HCEC 1CT (cell line): ENCODE measurements at regions not wholly inside any gene's neighbourhood (a gene's known extent, or its start where the extent isn't known, plus 50 kb on each side); places are given as distances from the start of the nearest gene placed in this dataset.

ENCODE experiments used
- DNase-seq: peaks from one replicate; pipeline ENCODE4 v3.0.0-alpha.2; 2017

DNA sequence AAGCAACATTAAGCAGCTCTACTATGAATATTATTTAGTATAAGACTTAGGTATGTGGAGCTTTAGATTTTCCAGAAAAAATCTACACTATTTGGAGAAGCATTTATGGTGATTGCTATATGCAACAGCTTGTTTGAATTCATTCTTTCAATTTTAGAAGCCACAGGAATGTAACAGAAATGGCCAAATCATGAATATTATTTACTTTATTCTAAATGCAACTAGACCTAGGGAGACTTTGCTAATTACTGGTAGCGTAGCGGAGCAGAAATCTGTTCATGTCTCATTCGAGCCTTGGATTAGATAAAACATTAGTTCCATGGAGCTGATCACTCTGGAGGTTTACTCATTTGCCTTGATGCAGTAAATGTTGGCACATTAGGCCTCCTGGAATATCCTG lies 290.2 kb downstream of the ZNF608 start:
- no peak for DNase-seq

DNA sequence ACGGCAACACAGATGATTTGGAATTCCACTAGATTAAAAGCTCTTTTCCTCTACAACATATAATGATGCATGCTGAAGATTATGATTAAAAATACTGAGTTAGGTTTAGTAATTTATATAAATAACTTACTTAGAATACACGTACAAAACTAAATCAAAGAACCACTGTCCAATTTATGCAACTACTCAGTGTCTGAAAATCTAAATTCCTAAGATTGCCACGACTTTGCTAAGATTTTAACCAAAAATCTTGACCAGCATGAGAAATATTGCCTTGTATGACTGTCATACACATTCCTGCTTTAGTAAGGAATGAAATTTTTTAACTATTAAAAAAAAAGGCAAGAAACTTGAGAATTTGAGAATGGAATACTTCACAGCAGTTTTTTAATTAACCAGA lies 292.4 kb downstream of the ZNF608 start:
- no peak for DNase-seq

DNA sequence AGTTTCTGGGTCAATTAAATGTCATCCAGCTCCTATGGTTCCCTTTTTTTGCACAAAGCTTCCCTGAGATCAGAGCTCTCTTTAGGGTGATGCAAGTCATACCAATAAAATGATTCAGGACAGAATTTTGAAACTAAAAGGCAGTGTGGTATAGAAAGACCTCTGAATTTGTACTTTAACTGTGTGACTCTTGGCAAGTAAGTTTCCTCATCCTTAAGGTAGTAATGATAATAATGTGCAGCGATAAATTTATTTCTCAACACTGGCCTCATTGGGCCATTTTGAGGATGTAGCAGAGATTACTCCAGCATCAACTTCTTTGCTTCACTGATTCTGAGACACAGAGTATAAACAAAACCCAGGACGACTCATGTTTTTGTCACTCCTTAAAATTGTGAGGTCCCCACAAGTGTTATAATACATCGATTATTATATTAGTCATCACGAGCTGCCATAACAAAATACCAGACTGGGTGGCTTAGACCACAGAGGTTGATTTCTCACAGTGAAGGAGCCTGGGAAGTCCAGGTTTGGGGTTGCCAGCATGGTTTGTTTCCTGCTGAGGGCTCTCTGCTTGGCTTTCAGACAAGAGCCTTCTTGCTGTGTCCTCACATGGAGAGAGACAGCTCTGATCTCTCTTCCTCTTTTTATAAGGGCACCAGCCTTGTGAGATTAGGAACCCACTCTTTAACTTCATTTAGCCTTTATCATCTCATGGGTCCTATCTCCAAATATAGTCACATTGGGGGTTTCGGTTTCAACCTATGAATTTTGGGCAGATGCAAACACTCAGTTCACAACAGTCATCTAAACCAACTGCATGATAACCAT lies 293.0 kb downstream of the ZNF608 start:
- DNase-seq, result peak; percentile 90

DNA sequence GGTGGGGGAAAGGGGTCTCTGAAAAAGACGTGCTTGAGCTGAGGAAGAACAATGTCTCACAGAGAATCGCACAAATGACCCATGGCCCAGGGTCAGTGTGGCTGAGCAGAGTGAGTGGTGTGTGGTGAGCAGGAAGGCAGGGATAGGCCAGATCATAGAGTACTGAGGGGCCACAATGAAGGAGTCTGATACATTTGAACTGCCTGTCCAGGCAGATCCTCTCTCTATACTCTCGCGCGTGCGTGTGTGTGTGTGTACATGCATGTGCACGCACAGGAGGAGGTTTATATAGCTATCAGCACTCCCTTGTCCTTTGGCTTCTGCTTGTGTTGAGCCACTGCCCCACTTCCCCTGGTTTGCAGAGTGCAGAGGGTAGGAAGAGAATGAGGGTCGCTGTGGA lies 294.0 kb downstream of the ZNF608 start:
- DNase-seq, result no peak

DNA sequence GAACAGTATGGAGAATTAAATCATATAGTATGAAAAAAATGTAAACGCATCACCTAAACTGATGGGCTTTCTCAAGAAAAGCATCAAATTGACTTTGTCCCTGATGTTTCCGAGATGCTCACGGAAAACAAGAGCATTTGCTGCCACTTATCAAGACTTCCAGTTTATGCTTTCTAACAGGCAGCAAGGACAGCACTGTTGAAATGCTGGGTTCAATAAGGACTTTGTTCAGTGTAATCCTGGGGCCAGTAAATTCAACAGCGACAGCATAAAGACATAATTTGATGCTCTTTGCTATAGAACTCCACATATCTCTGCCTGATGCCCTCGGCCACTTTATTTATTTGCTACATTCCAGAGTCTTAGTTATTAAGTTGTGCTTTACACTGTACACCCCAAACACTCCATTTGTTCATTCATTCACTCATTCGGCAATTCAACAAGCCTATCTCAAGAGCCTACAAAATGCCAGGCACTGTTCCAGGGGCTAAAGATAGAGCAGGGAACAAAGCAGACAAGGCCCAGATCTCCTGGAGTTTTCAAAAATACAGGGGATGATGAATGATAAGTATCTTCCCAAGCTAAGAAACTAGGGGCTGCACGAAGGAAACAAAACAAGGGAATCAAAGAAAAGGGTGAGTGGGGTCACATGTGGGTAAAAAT lies 294.6 kb downstream of the ZNF608 start:
- no peak for DNase-seq

DNA sequence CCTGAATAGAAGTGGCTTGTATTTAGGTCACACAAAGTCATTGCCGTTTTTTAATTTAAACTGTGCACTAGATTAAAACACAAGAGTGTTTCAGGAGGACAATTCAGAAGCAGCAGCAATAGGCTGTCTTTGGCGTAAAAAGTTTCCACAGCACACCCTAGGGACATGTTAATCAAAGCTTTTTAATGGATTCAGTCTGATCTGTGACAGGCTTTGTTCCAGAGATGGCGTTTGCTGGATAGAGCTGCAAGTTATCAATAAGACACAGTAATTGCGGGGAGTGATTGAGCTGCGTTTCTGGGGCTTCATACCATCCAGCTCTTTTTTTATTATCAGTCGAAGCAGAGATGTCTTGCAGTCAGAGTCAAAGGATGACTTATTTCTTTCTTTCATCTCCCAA lies 300.3 kb downstream of the ZNF608 start:
- no peak for DNase-seq

DNA sequence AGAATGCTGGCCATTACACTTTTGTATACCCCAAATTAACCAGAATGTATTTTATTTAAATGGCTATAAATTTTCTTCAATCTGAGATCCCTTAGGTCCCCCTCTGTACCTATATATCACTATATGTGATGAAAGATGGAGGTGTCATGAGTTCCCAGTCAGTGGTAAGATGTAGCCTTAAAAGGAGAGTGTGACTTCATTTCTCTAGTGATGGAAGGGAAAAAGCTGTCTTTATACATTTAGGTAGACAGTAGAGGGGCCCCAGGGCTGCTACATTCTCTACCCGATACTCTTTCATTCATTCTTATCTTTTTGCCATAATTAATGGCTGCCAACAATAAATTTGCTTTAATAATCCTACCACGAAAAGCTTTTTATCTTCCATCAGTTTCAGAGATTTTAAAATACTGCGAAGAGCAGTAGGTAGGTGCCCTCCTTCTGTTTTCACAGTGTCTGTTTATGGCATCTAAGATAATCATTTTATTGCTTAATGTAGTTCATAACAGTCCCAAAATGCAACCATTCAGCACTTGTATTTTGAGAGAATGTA lies 301.3 kb downstream of the ZNF608 start:
- no peak for DNase-seq

DNA sequence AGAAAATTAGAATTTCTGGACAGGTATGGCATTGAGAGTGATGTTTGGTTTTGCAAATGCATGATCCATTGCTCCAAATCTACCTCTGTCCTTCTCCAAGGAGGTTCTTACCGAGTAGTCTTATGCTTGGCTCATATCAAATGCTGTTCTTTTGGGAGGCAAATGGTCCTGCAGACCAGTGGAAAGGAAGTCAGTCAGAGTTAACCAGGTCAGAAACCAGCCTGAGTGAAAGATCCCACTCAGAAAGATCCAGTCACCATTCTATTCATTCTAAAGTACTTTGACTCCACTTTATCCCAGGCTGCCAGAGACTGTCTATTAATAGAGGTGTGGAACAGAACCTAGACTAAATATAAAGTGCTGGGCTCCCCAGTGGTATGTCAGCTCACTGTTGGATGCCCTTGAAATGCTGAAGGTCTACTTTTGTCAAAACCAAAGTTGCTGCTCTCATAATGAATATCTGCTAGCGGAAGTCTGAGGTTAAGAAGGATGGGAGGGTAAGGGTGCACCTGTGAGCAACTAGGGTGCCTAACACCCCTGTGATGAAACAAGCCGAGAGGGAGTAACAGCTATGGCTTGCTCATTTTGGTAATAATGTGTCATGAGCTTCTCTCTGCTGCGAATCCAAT lies 302.2 kb downstream of the ZNF608 start:
- DNase-seq, result no peak

DNA sequence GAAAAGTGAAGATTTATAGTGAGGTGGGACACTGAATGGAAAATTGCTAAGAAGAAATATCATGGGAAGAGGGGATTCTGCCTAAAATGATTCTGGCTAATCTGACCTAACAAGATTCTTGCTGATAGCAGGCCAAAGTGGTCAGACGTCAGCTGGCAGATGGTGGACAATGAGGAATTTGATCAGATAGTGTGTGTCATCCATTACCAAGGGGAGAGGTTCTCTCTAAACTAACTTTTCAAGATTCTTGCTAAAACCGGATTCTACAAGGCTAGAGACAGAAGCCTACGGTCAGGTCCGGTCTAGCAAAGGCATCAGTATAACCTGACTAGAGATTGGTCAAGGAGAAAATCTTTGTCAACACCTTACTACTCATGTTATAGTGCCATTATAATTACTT lies 306.0 kb downstream of the ZNF608 start:
- no peak for DNase-seq

DNA sequence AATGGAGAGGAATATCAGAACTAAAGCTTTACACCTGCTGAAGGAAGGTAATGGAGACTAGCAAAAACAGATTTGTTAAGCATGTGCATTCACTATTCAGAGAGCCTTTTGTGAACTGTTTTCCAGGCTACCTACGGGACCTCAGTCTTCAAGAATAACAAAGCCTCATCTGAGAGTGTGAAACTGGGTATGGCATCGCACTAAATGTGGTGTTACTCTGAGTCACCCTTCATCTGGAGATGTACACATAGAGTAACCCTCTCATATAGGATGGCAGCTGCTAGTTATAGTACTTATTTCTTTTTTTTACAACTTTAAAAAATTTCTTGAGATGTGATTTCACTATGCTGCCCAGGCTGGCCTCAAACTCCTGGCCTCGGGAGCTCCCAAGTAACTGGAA lies 306.8 kb downstream of the ZNF608 start:
- DNase-seq, result no peak

DNA sequence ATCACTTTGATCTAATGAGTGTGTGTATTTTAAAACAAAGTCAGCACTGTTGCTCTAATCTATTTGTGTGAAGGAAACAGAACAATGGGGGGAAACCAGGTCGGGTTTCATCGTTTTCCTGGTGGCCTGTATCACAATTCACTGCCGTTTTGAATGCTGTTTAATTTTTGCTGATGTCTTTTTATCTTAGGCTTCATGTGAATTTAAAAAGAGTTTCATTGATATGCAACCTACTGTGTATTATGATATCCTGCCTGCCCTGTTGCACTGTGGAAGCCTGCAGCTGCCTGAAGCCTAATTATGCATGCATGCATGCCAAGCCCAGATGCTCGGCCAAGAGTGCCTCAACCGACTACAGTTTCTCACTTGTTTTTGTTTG lies 307.5 kb downstream of the ZNF608 start:
- no peak for DNase-seq

DNA sequence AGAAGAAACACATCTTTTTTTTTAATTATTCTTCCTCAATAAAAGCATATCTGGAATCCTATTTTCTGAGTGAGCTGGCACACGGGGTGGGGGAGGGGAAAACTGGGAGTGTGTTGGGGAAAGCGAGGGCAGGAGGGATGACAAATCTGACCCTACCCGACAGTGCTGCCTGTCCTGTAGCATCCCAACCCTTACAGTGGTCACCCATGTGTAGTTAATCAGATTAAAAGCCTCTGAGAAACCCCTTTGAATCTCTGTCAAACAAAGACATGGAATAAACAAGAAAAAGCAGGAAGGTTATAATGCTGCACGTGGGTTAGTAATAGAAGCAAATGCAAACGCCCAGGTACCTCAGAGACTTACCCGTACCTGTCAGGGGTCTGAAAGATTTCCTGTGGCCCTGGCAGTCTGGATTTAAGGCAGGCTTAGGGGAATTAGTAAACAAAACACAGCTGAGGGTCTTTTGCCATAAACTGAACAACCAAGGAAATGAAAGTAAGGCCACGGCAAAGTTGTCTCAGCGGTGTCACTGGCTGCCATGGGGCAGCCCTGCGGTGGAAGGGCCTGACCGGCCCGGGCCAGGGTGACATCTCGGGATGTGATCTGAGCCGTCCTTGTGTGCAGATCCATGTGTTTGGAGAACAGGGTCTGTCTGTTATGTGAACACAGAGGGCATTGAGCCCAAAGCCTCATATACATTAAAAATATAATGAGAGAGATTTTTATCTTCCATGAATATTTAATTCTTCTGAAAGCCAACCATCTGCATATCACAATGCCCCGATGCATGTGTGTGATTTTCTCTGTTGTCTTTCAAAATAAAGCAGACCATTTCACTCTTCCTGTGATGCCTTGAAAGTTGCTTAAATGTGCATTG lies 308.2 kb downstream of the ZNF608 start:
- no peak for DNase-seq

DNA sequence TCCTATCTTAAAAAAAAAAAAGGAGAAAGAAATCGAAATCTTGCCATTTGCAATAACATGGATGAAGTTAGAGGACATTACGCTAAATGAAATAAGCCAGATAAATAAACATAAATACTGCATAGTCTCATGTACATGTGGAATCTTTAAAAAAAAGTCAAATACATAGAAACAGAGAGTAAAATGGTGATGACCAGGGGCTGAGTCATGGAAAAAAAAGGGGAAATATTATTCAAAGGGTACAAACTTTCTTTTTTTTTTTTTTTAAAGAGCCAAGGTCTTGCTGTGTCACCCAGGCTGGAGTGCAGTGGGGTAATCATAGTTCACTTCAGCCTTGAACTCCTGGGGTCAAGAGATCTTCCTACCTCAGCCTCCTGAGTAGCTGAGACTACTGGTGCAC lies 310.1 kb downstream of the ZNF608 start:
- DNase-seq, result peak; percentile 80

DNA sequence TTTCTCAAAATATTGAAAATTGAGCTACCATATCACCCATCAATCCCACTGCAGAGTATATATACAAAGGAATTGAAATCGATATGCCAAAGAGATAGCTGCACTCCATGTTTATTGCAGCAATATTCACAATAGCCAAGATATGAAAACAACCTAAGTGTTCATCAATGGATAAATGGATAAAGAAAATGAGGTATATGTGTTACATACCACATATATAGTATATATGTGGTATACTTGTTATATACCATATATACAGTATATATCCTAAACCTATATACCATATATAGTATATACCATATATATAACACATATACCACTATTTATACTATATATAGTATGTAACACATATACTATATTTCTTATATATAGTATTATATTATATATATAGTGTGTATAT lies 313.3 kb downstream of the ZNF608 start:
- no peak for DNase-seq

DNA sequence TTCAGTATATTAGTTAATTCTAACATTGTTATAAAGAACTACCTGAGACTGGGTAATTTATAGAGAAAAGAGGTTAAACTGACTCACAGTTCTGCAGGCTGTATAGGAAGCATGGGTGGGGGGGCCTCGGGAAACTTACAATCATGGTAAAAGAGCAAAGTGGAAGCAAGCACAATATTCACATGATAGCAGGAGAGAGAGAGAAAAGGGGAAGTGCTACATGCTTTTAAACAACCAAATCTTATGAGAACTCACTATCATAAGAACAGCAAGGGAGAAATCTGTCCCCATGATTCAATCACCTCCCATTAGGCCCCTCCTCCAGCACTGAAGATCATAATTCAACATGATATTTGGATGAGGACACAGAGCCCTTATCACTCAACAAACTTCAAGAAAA lies 324.9 kb downstream of the ZNF608 start:
- no peak for DNase-seq

DNA sequence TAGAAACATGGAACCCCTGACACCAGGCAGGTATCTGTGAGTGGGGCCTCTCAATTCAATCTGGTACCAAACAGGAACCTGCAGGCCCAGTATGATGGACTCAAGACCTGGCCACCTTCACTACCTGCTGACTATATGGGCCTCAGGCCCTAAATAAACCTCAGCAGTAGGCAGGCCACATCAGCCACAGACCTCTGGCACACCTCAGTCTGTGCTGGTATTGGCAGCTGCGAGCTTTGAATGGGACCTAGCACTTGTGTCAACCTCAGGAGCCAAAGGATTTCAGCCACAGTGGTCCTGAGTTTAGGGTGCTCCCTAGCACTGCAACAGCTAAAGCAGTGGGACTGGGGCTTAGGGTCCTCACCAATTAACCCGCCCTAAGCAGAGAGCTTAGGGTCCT lies 325.5 kb downstream of the ZNF608 start:
- no peak for DNase-seq

DNA sequence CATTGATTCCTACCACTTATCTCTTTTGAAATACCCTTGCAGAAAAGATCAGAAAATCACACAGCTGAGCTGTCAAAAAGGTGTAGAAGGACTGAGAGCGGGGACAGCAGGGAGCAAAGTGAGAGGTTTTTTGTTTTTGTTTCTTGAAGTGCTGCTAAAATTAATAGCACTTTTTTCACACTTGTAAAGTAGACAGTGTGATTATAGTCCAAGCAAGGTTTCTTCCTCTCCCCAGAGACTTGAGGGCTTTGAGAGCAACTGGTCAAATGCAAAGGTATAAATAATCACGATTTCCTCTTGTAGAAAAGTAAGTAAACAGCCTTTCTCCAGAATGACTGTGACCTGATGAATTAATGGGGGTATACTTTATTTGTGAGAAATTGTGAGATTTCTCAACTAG lies 326.9 kb downstream of the ZNF608 start:
- DNase-seq, result no peak

DNA sequence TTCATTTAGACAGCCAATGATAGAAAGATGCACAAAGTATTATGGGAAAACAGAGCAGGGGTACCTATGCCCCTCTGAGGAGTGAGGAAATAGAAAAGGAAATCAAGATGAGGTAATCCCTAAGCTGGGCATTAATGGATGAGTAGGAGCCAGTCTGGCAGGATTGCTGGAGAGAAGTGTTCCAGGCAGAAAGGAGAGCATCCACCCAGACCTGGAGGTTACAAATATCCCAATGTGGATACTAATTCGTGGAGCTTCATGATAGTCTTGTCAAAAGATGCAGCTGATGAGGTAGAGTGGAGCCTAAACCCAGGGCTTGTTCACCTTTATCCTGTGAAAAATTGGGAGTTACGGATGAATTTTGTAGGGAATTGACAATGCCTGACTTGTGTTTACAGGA lies 328.0 kb downstream of the ZNF608 start:
- DNase-seq, result no peak

DNA sequence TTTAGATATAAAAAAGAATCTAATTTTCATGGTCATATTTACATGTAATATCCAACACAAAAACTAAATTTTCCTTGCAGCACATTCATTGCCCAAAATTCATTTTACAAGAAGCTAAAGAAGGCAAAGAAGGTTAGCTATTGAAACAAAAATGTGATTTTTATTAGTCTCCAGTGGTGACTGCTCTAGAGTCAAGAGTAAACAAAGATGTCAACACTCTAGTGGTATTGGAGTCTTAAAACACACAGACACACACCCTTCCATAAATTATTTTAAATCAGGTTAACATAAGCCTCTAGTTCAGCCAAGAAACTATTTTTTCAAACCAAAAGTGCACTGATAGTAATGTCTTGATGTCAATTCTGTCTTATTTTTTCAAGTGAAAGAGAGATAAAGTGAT lies 329.2 kb downstream of the ZNF608 start:
- DNase-seq, result no peak

DNA sequence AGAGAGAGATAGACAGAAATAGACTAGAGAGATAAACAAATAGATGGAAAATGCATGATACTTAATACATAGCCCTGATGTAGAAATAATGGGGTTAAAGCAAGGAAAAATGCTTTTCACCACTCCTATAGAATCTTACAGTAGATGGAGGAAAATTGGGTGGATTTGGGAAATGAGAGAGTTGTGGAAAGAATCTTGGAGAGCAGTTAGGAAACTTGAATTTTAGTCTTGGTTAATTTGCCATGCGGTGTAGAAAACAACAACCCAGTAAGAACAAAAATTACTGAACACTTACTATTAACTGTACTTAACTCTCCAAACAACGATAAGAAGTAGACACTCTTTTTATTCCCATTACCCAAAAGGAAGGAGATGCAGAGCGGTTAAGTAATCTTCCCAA lies 329.8 kb downstream of the ZNF608 start:
- no peak for DNase-seq

DNA sequence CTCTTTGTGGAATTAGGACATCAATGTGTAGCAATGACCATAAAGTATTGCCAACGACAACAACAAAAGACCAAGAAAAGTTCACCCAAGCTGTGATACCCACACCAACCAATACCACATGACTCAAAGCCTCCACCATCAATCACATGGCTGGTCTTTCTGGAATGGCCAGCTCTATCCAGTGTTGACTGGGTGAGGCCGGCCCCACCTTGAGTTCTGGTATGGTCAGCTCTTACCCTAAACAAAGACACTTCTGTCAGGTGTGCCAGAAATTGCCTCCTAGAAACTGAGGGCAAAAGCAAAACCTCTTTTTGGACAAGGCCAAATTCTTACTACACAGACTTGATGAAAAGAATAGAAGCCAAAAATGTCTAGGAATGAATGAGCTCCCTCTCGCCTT lies 331.5 kb downstream of the ZNF608 start:
- DNase-seq, result no peak

DNA sequence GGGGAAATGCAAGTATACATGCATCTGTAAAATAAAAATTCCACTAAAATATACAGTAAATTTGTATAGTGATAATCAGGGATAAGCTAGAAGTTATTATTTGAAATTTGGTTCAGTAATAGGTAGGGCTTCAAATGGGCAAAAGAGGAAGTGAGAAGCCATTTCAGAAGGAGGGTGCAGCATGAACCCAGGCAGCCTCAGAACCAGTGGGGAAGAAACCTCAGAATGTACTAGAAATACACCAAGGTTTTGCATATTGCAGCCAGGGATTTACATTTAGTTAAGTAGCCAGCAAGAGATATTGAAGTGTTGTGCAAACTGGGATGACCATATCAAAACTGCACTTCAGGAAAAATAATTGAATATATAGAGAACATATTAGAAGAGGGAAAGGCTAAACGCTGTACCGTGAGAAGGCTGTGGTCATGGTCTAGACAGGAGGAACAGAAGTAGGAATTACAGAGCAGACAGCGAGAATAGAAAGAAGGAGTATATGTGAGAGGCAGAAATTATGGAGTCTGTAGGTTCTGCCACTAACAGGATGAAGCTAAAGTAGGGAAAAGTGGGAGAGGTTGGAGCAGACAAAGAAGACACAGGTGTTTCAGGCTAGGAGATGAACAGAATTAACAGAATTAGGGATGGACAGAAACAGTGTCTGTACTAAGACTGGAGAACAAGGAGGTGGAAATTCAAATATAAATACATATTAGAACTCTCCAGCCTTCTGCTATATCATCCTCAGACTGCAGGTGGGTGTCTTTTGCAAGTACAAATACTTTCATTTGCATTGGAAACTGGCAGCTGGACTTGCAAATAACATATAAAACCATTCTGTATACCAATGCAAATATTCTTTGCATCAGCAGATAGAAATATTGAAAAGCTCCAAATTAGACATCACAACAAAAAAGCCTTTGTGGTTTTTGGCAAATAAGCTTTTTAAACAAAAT lies 335.6 kb downstream of the ZNF608 start:
- DNase-seq, result no peak
